DND-41 (cell line): ENCODE measurements at regions not wholly inside any gene's neighbourhood (a gene's known extent, or its start where the extent isn't known, plus 50 kb on each side); places are given as distances from the start of the nearest gene placed in this dataset.

ENCODE experiments used
- ATAC-seq: fragments of 200-7000 bp; cut with Tn5 transposase; 3 replicates; pipeline ENCODE4 v1.9.1; 2021; ENCODE audit warnings: low read depth; ENCODE audit not compliant: insufficient read depth
- DNase-seq: peaks from one replicate; pipeline ENCODE4 v3.0.0-alpha.2; 2020
- H2AFZ ChIP-seq: 2 replicates; pipeline ENCODE4 v1.6.0; 2012; ENCODE audit warnings: low read depth, low read length
- H3K27ac ChIP-seq: 2 replicates; pipeline ENCODE4 v1.5.1; 2012; ENCODE audit warnings: low read length, inconsistent platforms
- H3K27me3 ChIP-seq: fragments of 200-600 bp; sonication (generic); 2 replicates; pipeline ENCODE4 v1.6.0; 2012; ENCODE audit warnings: low read length, mild to moderate bottlenecking, inconsistent platforms; ENCODE audit not compliant: insufficient read depth, poor library complexity
- H3K36me3 ChIP-seq: 2 replicates; pipeline ENCODE4 v1.5.1; 2012; ENCODE audit warnings: low read length, inconsistent platforms; ENCODE audit not compliant: insufficient read depth
- H3K4me1 ChIP-seq: 2 replicates; pipeline ENCODE4 v1.5.1; 2012; ENCODE audit warnings: mild to moderate bottlenecking, low read length; ENCODE audit not compliant: insufficient read depth
- H3K4me2 ChIP-seq: 2 replicates; pipeline ENCODE4 v1.6.0; 2012; ENCODE audit warnings: mild to moderate bottlenecking, moderate library complexity, low read length, inconsistent platforms; ENCODE audit not compliant: insufficient read depth
- H3K4me3 ChIP-seq, 2 experiments: fragments of 200-600 bp in 1 of 2; shearing (Covaris generic) in 1 of 2; 2 replicates each; pipeline ENCODE4 v1.5.1; 2012 to 2016; ENCODE audit warnings: inconsistent platforms in 2 of 2, low read length in 2 of 2, mild to moderate bottlenecking in 2 of 2, low read depth in 1 of 2, moderate library complexity in 1 of 2
- H3K79me2 ChIP-seq: 2 replicates; pipeline ENCODE4 v1.6.0; 2012; ENCODE audit warnings: low read length, inconsistent platforms; ENCODE audit not compliant: insufficient read depth
- H3K9ac ChIP-seq: 2 replicates; pipeline ENCODE4 v1.6.0; 2012; ENCODE audit warnings: low read depth, mild to moderate bottlenecking, inconsistent platforms, low read length, moderate library complexity
- H3K9me3 ChIP-seq: 2 replicates; pipeline ENCODE4 v1.5.1; 2012; ENCODE audit warnings: low read length, moderate library complexity, mild to moderate bottlenecking, inconsistent platforms; ENCODE audit not compliant: insufficient read depth, severe bottlenecking
- H4K20me1 ChIP-seq: 2 replicates; pipeline ENCODE4 v1.6.0; 2012; ENCODE audit warnings: low read length; ENCODE audit not compliant: insufficient read depth
- CTCF ChIP-seq: IDR thresholded peaks from 2 replicates; pipeline ENCODE4 v1.5.1; 2012; ENCODE audit warnings: borderline replicate concordance, low read length, moderate library complexity, mild to moderate bottlenecking; ENCODE audit not compliant: poor library complexity, severe bottlenecking; ENCODE audit errors: extremely low read depth
- EZH2 ChIP-seq: IDR thresholded peaks from 3 replicates; pipeline ENCODE4 v1.6.1; 2012; ENCODE audit warnings: borderline replicate concordance, low read depth, mild to moderate bottlenecking, moderate library complexity, low read length, inconsistent platforms; ENCODE audit not compliant: severe bottlenecking

DNA sequence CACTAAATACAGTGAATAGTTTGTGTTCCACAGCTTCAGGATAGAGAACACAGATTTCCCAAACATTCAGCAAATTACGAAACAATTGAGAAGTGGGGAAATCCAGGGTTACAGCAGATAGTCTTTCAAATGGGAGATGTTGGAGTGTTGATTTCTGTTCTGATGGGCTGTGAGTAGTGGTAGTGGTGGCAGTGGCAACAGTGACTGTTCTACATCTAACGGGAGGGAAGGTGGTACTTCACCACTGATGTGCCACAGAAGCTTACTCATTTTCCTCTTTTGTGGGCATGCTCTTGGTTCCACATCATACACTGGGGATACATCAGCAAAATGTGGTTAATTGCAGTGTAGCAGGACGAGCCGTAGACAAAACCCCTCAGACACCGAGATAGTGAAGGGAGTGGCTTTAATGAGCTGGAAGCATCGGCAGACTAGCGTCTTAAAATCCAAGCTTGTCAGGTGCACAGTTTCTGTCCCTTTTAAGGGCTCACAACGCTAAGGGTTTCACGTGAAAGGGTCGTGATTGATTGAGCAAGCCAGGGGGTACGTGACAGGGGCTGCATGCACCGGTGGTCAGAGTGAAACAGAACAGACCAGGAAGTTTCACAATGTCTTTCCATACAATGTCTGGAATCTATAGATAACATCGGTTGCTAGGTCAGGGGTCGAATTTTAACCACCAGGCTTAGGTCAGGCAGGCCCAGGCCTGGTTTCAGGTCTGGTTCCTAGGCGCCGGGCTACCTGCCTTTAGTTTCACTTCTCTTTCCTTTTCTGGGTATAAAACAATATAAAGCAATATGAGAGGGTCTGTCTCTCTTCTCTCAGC is 330.6 kb upstream of the FBXO33 start:
- no peak for DNase-seq

GRCh38 chr14:39755269-39755878 is 323.1 kb upstream of the FBXO33 start:
- no peak overlapping the region for H2AFZ ChIP-seq
- H3K79me2 ChIP-seq: no peaks in the 10 kb centered on the region
- DNase-seq: no peak
- TF ChIP-seq CTCF (no peak), EZH2 (no peak)
- H3K36me3 ChIP-seq: no peaks in the 10 kb centered on the region
- H3K9ac ChIP-seq: no peak overlapping the region
- H4K20me1 ChIP-seq: no peaks in the 10 kb centered on the region
- H3K27ac ChIP-seq: no peak overlapping the region
- no peaks in the 10 kb centered on the region for H3K9me3 ChIP-seq
- no peaks in the 10 kb centered on the region for H3K27me3 ChIP-seq
- no peak for ATAC-seq
- H3K4me1 ChIP-seq: no peaks in the 10 kb centered on the region
- H3K4me3 ChIP-seq: no peak overlapping the region
- H3K4me2 ChIP-seq: no peak overlapping the region

More for the DNA sequence above, 330.6 kb upstream of the FBXO33 start:
- H3K36me3 ChIP-seq: no peaks in the 10 kb centered on the region
- H3K27me3 ChIP-seq: no peaks in the 10 kb centered on the region
- no peak overlapping the region for H3K4me3 ChIP-seq
- H3K9ac ChIP-seq: no peak overlapping the region
- H3K4me2 ChIP-seq: no peak overlapping the region
- TF ChIP-seq CTCF (no peak), EZH2 (no peak)
- no peaks in the 10 kb centered on the region for H3K4me1 ChIP-seq
- no peak overlapping the region for H2AFZ ChIP-seq
- no peak for ATAC-seq
- no peaks in the 10 kb centered on the region for H3K9me3 ChIP-seq
- no peaks in the 10 kb centered on the region for H3K79me2 ChIP-seq
- H4K20me1 ChIP-seq: no peaks in the 10 kb centered on the region
- H3K27ac ChIP-seq: no peak overlapping the region

DNA sequence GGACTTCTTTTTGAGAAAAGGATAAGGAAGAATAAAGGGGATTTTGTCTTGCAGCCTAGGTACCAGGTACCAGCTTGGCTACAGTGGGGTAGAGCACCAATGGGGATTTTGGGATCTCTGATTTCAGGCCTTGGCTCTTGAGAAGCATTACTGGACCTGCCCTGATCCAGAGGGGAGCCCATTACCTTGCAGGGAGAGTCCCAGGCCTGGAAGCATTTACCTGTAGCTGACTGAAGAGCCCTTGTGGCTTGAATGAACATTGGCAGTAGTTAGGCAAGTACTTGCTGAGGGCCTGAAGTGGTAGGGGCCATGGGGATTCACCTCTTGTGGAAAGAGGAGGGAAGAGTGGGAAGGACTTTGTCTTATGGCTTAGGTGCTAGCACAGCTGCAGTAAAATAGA is 308.2 kb upstream of the FBXO33 start:
- no peak overlapping the region for H2AFZ ChIP-seq
- no peaks in the 10 kb centered on the region for H3K9me3 ChIP-seq
- no peak for ATAC-seq
- no peaks in the 10 kb centered on the region for H3K4me1 ChIP-seq
- no peaks in the 10 kb centered on the region for H3K79me2 ChIP-seq
- no peak for TF ChIP-seq CTCF
- TF ChIP-seq EZH2: no peak
- H3K36me3 ChIP-seq: no peaks in the 10 kb centered on the region
- no peak for DNase-seq
- no peaks in the 10 kb centered on the region for H3K27me3 ChIP-seq
- no peak overlapping the region for H3K4me3 ChIP-seq
- H4K20me1 ChIP-seq: no peaks in the 10 kb centered on the region
- H3K9ac ChIP-seq: no peak overlapping the region
- H3K27ac ChIP-seq: no peak overlapping the region
- no peak overlapping the region for H3K4me2 ChIP-seq
